HG02763 (cell line): ENCODE measurements at regions not wholly inside any gene's neighbourhood (a gene's known extent, or its start where the extent isn't known, plus 50 kb on each side); places are given as distances from the start of the nearest gene placed in this dataset.
"Not testable (repeated sequence)": the region's sequence is repeated elsewhere in the genome, so short reads cannot be mapped to it uniquely, and the experiment has no call there.

Experiments used
- ATAC-seq: cut with Tn5 transposase; IDR thresholded peaks from one replicate; pipeline ENCODE4 v1.9.1; 2021; ENCODE audit warnings: mild to moderate bottlenecking, moderate library complexity; ENCODE audit not compliant: unreplicated experiment

DNA sequence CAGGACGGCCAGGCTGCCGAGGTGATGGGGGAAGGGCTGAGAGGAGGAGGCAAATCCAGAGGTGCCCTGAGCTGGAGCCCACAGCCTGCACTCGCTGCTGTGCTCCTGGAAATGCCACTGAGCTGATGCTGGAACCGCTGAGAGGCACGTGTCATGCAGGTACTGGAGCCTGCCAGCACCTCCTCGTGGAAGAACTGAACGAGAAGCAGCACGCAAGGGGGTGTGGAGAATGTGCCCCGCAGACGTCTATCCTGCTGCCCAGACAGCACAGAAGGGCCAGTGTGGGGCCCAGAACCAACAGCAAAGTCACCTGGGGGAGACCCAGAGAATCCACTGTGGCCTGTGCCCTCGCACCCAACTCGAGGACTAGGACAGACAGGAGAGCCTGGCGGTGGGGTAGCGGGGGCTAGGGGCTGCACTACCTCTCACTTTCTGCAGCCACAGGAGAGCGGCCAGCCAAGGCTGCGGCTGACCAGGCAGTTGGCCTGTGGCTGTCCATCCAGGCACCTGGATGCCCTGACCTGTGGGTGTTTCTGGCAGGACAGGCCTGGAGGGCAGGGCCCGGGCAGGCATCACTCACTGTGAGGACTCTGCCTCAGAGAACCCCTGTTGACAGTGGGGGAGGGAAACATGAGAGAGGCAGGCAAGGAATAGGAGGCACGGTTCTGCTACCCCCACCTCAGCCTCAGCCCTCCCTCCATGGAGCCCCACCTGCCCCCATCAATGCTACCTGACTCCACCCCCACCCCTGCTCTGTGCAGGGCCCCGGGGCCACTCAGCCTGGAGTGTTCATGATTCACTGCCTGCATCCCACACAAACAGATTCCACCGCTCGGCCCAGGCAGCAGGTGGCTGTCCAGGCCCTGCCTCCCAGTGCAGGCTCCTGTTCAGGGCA, 213.1 kb downstream of the TBC1D2B start:
- no peak for ATAC-seq

GRCh38 chr15:77863491-77864105, 213.9 kb downstream of the TBC1D2B start:
- no peak for ATAC-seq

GRCh38 chr15:77862651-77863104, 214.8 kb downstream of the TBC1D2B start:
- no peak for ATAC-seq

GRCh38 chr15:77861997-77862635, 215.4 kb downstream of the TBC1D2B start:
- ATAC-seq, result not testable (repeated sequence)

DNA sequence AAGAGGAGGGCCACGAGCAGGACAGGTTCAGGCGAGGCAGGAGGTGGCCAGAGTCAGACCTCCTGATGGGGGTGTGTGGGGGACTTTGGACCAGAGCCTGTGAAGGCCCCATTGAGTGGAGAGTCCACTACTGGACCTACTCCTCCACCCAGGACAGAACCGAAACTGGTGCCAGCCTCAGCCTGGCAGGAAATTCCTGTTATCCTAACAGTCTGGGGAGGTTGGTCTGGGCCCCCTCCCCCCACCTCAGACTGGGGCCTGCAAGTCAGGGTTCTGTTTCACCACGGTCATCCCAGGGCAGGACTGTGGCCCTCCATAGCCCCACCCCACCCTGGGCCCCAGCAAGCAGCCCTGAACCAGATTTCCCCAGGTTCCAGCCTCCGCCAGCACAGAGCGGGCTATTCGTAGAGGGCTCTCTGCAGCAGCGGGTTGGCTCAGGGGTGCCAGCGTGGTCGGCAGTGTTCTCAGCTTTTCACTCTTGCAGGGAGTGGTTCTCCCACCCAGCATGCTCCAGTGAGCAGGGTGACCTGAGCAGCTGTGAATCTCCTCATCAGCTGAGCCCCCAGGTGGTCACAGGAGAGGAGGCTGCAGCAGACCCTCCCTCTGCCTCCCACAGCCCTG, 217.3 kb downstream of the TBC1D2B start:
- no peak for ATAC-seq

GRCh38 chr15:77859491-77860060, 217.9 kb downstream of the TBC1D2B start:
- ATAC-seq, result no peak

DNA sequence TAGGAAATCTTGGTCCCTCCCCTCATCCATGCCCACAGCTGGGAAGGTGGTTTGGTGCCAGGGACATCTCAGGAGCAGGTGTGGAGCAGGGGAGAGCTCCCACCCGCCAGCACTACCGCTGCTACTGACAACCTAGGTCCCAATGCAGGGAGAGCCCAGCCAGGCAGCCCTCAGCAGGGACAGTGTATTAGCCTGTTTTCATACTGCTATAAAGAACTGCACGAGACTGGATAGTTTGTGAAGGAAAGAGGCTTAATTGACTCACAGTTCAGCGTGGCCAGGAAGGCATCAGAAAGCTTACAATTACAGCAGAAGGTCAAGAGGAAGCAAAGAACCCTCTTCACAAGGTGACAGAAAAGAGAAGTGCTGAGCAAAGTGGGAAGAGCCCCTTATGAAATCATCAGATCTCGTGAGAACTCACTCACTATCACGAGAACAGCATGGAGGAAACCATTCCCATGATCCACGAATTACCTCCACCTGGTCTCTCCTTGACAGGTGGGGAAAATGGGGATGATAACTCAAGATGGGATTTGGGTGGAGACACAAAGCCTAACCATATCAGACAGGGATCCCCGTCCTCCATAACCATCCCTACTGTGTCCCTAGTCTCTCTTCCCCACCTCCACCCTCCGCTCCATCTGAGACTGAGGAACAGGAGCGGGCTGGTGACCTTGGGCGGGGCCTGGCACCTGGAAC, 218.6 kb downstream of the TBC1D2B start:
- ATAC-seq, result no peak

DNA sequence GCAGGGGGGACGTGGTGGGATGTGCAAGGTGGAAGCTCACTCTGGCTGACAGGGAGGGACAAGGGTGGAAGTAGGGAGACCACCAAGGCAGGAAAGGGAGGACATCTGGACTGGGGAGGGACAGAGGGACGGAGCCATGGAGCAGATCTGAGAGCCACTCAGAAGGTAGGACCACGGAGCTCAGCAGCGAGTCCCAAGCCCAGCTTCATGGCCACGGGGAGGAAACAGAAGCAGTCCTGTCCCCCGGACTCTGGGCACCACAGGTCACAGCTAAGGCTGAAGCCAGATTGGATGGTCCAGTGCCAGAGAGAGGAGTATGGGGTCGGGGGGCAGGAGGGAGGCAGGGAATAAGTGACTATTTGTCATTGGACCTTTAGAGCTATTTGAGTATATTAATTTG, 220.1 kb downstream of the TBC1D2B start:
- ATAC-seq, result no peak

DNA sequence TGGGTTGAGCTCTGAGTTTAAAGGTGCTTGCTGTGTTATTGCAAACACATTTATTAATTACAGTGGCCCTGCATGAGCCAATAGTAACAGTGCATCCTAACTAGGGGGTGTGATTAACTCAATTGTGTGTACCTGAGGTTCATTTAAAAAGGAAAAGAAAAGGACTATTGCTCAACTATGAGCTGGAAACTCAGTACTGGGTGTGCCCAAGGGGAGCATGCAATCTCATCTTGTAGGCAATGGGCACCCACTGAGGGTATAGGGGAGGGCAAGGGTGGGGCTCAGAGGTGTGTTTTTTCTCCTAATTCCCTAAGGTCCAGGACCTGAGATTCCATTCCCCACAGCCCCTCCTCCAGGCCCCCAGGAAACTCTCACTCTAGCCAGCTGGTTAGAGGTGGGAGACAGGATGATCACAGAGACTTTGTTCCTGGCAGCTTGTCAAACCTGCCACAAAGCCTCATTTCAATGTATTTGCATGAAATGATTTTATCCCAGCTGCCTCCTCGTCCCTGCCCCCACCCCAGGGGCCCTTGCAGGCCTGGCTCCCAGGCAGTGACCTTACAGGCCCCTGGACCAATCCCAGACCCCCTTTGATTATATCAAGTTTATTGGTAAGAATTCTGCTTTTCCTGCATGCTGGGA, 220.7 kb downstream of the TBC1D2B start:
- ATAC-seq, result no peak

GRCh38 chr15:77855871-77856270, 221.6 kb downstream of the TBC1D2B start:
- no peak for ATAC-seq

GRCh38 chr15:77854980-77855379, 222.3 kb upstream of the LINGO1 start:
- ATAC-seq, result no peak

DNA sequence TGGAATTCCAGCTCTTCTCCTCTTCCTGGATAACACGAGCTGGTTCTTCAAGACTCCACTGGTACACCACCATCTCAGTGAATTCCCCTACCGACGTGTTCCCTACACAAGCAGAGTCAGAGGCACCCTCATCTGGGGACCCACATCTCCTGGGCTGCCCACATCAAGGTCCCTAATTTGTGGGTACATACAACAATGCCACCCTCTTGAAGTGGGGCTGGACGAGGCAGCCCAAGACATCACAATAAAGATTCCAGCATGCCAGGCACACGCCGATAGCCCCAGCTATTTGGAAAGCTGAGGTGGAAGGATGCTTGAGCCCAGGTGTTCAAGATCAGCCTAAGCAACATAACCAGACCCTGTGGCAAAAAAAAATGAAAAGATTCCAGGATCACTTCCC, 221.2 kb upstream of the LINGO1 start:
- no peak for ATAC-seq

DNA sequence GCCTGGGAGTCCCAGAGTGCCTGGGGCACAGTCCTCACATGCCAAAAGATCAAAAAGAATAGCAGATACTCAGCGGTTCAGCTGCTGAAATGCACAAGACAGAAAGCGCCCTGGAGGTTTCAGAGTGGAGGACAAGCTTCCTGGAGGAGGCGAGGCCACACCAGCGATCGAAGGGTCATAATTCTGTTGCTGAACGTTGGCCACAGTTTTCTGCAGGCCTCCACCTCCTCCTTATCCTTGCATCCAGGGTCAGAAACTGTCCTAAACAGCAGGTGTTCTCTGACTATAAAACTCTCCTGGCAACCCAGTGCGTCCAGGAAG, 220.3 kb upstream of the LINGO1 start:
- ATAC-seq, result no peak

GRCh38 chr15:77852241-77853007, 219.7 kb upstream of the LINGO1 start:
- no peak for ATAC-seq

DNA sequence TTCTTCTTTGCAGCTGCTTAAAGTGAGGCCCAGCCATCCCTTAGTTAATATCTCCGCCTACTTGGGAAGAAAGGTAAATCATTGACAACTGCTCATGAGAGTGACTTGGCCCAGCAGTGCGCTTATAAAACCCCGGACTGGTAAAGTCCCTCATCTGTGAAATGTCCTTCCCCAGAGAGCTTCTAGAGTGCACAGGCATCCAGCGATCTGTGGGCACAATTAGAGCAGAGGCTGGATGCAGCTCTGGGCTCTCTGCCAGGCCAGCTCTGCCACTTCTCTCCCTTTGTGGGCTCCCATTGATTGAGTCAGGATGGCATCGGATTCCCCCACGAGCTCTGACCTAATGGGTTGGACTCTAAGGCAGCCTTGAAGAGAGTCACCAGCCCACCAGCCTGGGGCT, 219.0 kb upstream of the LINGO1 start:
- no peak for ATAC-seq

GRCh38 chr15:77851086-77851485, 218.4 kb upstream of the LINGO1 start:
- no peak for ATAC-seq

DNA sequence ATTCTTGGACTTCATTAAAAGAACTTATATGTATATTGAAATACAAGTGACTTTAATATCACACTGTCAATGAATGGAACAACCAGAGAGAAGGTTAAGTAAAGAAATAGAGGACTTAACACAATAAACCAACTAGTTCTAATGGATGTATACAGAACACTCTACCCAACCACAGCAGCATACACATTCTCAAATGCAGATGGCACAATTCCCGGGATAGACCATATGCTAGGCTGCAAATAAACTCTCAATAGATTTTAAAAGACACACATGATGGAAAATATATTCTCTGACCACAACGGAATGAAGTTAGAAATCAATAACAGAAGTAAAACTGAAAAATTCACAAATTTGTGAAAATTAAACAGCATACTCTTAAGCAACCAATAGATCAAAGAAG, 214.3 kb upstream of the LINGO1 start:
- ATAC-seq, result no peak

- ATAC-seq, result no peak
These were observed 213.6 kb upstream of the LINGO1 start for GRCh38 chr15:77846360-77846759.

- ATAC-seq, result no peak
These were observed 212.2 kb upstream of the LINGO1 start for GRCh38 chr15:77844798-77845446.
